ENCODE measurements at regions not wholly inside any gene's neighbourhood (a gene's known extent, or its start where the extent isn't known, plus 50 kb on each side); places are given as distances from the start of the nearest gene placed in this dataset.
"Not testable (repeated sequence)": the region's sequence is repeated elsewhere in the genome, so short reads cannot be mapped to it uniquely, and the experiment has no call there.

GRCh38 chr5:106658150-106658549 lies 1012.6 kb downstream of the EFNA5 start:
- no peak for DNase-seq

- DNase-seq = no peak
These were observed 1013.9 kb downstream of the EFNA5 start for GRCh38 chr5:106656821-106657220.

GRCh38 chr5:106649031-106649430 lies 1021.7 kb downstream of the EFNA5 start:
- no peak for DNase-seq

- DNase-seq = no peak
These were observed 1022.3 kb downstream of the EFNA5 start for GRCh38 chr5:106648401-106648800.

- no peak for DNase-seq
These were observed 1024.6 kb downstream of the EFNA5 start for GRCh38 chr5:106646106-106646505.

- DNase-seq = no peak
These were observed 1030.2 kb downstream of the EFNA5 start for GRCh38 chr5:106640511-106640910.

- DNase-seq = no peak
These were observed 1031.2 kb downstream of the EFNA5 start for GRCh38 chr5:106639488-106639887.

- DNase-seq = no peak
These were observed 1033.5 kb downstream of the EFNA5 start for GRCh38 chr5:106637275-106637674.

- DNase-seq = no peak
These were observed 1036.4 kb downstream of the EFNA5 start for GRCh38 chr5:106634375-106634774.

- DNase-seq = no peak
These were observed 1036.9 kb downstream of the EFNA5 start for GRCh38 chr5:106633825-106634224.

- DNase-seq = not testable (repeated sequence)
These were observed 1042.3 kb downstream of the EFNA5 start for GRCh38 chr5:106628456-106628855.

GRCh38 chr5:106610041-106610440 lies 1060.7 kb downstream of the EFNA5 start:
- DNase-seq = no peak

GRCh38 chr5:106601620-106602019 lies 1069.1 kb downstream of the EFNA5 start:
- DNase-seq = no peak

GRCh38 chr5:106600803-106601202 lies 1069.9 kb downstream of the EFNA5 start:
- DNase-seq = no peak

GRCh38 chr5:106595864-106596263 lies 1074.9 kb downstream of the EFNA5 start:
- no peak for DNase-seq

- DNase-seq = no peak
These were observed 1086.5 kb downstream of the EFNA5 start for GRCh38 chr5:106584268-106584667.

GRCh38 chr5:106578736-106579135 lies 1092.0 kb downstream of the EFNA5 start:
- no peak for DNase-seq

GRCh38 chr5:106574820-106575219 lies 1095.9 kb downstream of the EFNA5 start:
- DNase-seq = no peak

GRCh38 chr5:106566031-106566430 lies 1104.7 kb downstream of the EFNA5 start:
- no peak for DNase-seq

- no peak for DNase-seq
These were observed 1125.4 kb downstream of the EFNA5 start for GRCh38 chr5:106545325-106545724.

GRCh38 chr5:106543330-106543729 lies 1127.4 kb downstream of the EFNA5 start:
- DNase-seq = no peak

- no peak for DNase-seq
These were observed 1140.6 kb downstream of the EFNA5 start for GRCh38 chr5:106530150-106530549.

- DNase-seq = no peak
These were observed 1145.3 kb downstream of the EFNA5 start for GRCh38 chr5:106525438-106525837.

- DNase-seq = no peak
These were observed 1146.9 kb downstream of the EFNA5 start for GRCh38 chr5:106523852-106524251.

GRCh38 chr5:106522296-106522695 lies 1148.4 kb downstream of the EFNA5 start:
- no peak for DNase-seq

GRCh38 chr5:106521701-106522100 lies 1149.0 kb downstream of the EFNA5 start:
- no peak for DNase-seq
